ENCODE measurements at regions not wholly inside any gene's neighbourhood (a gene's known extent, or its start where the extent isn't known, plus 50 kb on each side); places are given as distances from the start of the nearest gene placed in this dataset.

DNA sequence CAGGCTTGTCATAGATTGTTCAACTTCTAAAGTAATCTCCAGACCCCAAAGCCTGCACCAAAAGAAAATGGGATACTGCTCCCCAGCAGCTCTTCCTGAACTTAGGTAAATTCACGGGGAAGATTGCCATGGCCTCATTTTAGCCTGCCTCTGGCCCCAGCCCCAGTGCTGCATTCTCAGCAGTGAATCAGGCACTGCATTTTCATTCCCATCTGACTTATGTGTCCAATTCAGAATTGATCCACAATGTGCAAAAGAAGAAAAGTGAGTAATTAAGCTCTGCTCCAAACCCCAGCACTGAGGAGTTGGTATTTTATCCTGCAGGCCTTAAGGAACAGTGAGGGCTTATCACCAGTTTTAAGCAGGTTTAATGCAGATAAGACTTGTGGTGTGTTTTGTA is 176.4 kb downstream of the KCTD12 start:
- TF ChIP-seq GATA3 (IDR thresholded peaks at IDR 0.05; ENCODE audit: low read depth, low read length) (no peak), GATA2 (IDR thresholded peaks at IDR 0.05; ENCODE audit: low read depth, low read length) (no peak)
